VCaP (cell line): ENCODE measurements at regions not wholly inside any gene's neighbourhood (a gene's known extent, or its start where the extent isn't known, plus 50 kb on each side); places are given as distances from the start of the nearest gene placed in this dataset.

Experiments used
- H3K27ac ChIP-seq: fragments of 450-650 bp; 2 replicates; pipeline ENCODE4 v1.5.1; 2017
- CTCF ChIP-seq: fragments of 450-650 bp; conservative IDR thresholded peaks from 2 replicates; pipeline ENCODE4 v1.5.1; 2017; ENCODE audit warnings: mild to moderate bottlenecking, moderate library complexity

DNA sequence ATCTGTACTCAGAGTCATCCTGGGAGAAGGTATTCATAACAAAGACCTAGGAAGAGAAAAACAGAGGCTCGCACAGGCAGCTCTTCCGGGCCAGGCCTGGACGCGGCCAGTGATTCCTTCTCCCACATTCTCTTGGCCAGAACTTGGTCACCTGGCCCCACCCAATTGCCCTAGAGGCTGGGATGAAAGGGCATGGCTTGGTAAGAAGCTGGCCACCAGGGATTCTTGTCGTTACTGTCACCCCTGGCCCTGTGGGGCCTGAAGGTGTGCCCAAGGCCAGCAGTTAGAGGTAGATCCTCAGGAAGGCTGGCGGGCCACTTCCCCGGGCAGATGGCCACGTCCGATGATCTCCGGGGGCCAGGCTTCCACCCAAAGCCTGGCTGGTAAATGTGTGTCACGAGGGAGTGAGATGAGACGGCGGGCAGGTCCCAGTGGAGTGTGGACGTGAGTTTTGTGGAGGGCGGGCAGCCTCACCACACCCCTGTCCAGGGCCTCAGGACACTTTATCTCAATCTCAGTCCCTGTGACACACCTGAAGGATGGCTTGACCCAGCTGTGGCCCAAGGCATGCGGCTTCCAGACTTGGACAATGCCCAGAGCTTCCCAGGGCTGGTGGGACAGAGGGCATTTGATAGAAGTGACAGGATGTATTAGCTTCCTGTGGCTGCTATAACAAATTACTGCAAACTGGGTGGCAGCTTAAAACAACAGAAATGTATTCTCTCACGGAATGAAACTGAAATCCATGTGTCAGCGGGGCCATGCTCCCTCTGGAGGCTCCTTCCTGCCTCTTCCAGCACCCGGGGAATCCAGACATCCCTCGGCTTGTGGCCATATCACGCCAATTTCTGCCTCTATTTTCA, 66.3 kb upstream of the GSE1 start:
- 0 out of 2 replicates have a peak, but pooled peaks have one; percentile 10 for TF ChIP-seq CTCF
- H3K27ac ChIP-seq: no peak overlapping the region

GRCh38 chr16:85548375-85548774, 64.7 kb upstream of the GSE1 start:
- no peak overlapping the region for H3K27ac ChIP-seq
- TF ChIP-seq CTCF: no peak

- no peak for TF ChIP-seq CTCF
- H3K27ac ChIP-seq: no peak overlapping the region
Measured at GRCh38 chr16:85549766-85550421, 63.2 kb upstream of the GSE1 start.

DNA sequence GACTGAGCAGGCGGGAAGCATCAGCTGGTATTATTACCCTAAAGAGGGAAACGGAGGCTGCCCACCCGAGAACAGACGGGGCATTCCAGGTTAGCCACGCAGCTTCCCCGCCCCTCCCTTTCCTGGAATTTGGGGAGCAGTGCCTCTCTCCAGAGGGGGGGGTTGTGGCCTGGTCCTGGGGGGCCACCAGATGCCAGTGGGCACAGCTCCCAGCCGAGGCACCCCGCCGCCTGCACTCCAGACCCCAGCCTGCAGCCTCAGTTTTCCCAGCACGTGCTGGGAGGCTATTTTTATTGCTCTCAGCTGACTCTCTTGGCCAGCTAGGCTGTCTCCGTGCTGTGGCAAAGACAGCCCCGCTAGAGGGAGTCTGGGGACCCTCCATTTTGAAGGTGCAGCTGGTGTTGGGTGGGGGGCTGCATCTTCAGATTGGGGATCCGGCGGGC, 62.7 kb upstream of the GSE1 start:
- no peak for TF ChIP-seq CTCF
- H3K27ac ChIP-seq: no peak overlapping the region

- no peak for TF ChIP-seq CTCF
- no peak overlapping the region for H3K27ac ChIP-seq
Measured at GRCh38 chr16:85550953-85551924, 61.9 kb upstream of the GSE1 start.

DNA sequence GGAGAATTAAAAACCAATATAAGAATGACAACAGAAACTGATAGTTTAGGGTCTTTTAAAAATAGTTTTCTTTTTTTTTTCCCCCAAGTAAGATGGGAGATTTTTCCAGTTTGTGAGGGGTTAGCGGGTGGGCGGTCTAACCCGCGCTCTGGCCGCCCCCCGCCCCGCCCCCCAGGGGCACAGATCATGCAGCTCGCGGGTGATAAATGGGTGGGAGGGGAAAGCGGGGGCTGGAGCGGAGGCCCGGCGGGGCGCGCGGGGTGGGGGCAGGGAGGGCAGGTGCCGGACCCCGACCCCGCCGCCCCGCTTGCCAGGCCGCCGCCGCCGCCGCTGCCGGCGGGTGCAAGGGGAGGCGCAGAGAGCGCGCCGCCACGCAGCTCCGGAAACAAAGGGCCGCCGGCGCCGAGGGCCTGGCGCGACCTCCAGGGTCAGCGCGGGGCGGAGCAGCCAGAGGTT, 60.1 kb upstream of the GSE1 start:
- no peak for TF ChIP-seq CTCF
- H3K27ac ChIP-seq: peak overlapping the region; percentile 79
